ENCODE measurements at regions not wholly inside any gene's neighbourhood (a gene's known extent, or its start where the extent isn't known, plus 50 kb on each side); places are given as distances from the start of the nearest gene placed in this dataset.

DNA sequence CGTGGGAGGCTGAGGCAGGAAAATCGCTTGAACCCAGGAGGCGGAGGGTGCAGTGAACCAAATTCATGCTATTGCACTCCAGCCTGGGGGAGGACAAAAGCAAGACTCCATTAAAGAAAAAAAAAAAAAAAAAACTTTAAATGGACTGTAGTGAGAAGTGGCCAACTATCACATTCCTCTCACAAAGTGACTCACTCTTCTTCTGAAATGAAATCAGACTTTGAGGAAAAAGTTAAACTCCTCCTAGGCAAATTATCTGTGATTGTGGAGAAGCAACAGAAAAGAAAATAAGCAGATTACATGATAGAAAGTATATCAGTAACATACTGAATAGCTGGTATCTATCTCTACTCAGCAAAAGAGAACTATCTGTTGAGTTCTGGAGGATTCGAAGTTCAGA, 234.3 kb upstream of the PHF14 start (continued):
- TF ChIP-seq, protein P1, sequence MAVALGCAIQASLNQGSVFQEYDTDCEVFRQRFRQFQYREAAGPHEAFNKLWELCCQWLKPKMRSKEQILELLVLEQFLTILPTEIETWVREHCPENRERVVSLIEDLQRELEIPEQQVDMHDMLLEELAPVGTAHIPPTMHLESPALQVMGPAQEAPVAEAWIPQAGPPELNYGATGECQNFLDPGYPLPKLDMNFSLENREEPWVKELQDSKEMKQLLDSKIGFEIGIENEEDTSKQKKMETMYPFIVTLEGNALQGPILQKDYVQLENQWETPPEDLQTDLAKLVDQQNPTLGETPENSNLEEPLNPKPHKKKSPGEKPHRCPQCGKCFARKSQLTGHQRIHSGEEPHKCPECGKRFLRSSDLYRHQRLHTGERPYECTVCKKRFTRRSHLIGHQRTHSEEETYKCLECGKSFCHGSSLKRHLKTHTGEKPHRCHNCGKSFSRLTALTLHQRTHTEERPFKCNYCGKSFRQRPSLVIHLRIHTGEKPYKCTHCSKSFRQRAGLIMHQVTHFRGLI (tag by site-specific recombination; IDR thresholded peaks at IDR 0.05), result no peak
- TF ChIP-seq OVOL3 (tag by site-specific recombination; IDR thresholded peaks at IDR 0.05), result no peak
- no peak for TF ChIP-seq ZNF37A (tag by site-specific recombination; IDR thresholded peaks at IDR 0.05)
- no peak for TF ChIP-seq MEIS1 (CRISPR knock-in tag; IDR thresholded peaks at IDR 0.05; ENCODE audit: borderline replicate concordance)
- no peak for TF ChIP-seq ZNF48 (tag by site-specific recombination; IDR thresholded peaks at IDR 0.05)
- TF ChIP-seq, protein P2, sequence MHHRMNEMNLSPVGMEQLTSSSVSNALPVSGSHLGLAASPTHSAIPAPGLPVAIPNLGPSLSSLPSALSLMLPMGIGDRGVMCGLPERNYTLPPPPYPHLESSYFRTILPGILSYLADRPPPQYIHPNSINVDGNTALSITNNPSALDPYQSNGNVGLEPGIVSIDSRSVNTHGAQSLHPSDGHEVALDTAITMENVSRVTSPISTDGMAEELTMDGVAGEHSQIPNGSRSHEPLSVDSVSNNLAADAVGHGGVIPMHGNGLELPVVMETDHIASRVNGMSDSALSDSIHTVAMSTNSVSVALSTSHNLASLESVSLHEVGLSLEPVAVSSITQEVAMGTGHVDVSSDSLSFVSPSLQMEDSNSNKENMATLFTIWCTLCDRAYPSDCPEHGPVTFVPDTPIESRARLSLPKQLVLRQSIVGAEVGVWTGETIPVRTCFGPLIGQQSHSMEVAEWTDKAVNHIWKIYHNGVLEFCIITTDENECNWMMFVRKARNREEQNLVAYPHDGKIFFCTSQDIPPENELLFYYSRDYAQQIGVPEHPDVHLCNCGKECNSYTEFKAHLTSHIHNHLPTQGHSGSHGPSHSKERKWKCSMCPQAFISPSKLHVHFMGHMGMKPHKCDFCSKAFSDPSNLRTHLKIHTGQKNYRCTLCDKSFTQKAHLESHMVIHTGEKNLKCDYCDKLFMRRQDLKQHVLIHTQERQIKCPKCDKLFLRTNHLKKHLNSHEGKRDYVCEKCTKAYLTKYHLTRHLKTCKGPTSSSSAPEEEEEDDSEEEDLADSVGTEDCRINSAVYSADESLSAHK (tag by site-specific recombination; IDR thresholded peaks at IDR 0.05), result no peak
- no peak for TF ChIP-seq ZNF324 (tag by site-specific recombination; IDR thresholded peaks at IDR 0.05)
- TF ChIP-seq, protein P3, sequence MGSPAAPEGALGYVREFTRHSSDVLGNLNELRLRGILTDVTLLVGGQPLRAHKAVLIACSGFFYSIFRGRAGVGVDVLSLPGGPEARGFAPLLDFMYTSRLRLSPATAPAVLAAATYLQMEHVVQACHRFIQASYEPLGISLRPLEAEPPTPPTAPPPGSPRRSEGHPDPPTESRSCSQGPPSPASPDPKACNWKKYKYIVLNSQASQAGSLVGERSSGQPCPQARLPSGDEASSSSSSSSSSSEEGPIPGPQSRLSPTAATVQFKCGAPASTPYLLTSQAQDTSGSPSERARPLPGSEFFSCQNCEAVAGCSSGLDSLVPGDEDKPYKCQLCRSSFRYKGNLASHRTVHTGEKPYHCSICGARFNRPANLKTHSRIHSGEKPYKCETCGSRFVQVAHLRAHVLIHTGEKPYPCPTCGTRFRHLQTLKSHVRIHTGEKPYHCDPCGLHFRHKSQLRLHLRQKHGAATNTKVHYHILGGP (tag by site-specific recombination; IDR thresholded peaks at IDR 0.05), result no peak

GRCh38 chr7:10740805-10741204, 232.9 kb upstream of the PHF14 start:
- Histone ChIP-seq H3K9me3 (ENCODE audit: control insufficient read depth, insufficient read depth, low read depth, low read length) (no peaks in the 10 kb centered on the region), H3K4me1 (ENCODE audit: control insufficient read depth, insufficient read depth, low read length) (no peaks in the 10 kb centered on the region), H3K4me3 (ENCODE audit: low read depth, low read length) (no peak overlapping the region), H3K27ac (ENCODE audit: extremely low read depth, low read depth, low read length) (no peak overlapping the region), H3K36me3 (ENCODE audit: control insufficient read depth in 2 of 2, insufficient read depth in 1 of 2, low read length in 2 of 2) (no peaks in the 10 kb centered on the region)
- ChIA-PET POLR2A (no interaction called here), CTCF (no interaction called here)
- TF ChIP-seq ZNF16 (tag by site-specific recombination; IDR thresholded peaks at IDR 0.05; ENCODE audit: low read depth) (no peak), WT1 (tag by site-specific recombination; IDR thresholded peaks at IDR 0.05) (no peak), ZNF510 (tag by site-specific recombination; IDR thresholded peaks at IDR 0.05; ENCODE audit: insufficient replicate concordance) (no peak), ZNF596 (tag by site-specific recombination; IDR thresholded peaks at IDR 0.05) (no peak), ZNF362 (tag by site-specific recombination; IDR thresholded peaks at IDR 0.05) (no peak), ZNF791 (tag by site-specific recombination; IDR thresholded peaks at IDR 0.05) (no peak), ZNF560 (tag by site-specific recombination; IDR thresholded peaks at IDR 0.05; ENCODE audit: borderline replicate concordance) (no peak), ZNF830 (tag by site-specific recombination; IDR thresholded peaks at IDR 0.05; ENCODE audit: low read depth) (no peak), ZNF132 (tag by site-specific recombination; IDR thresholded peaks at IDR 0.05; ENCODE audit: borderline replicate concordance) (no peak), ZNF19 (tag by site-specific recombination; IDR thresholded peaks at IDR 0.05; ENCODE audit: low read depth) (no peak), EGR2 (tag by site-specific recombination; IDR thresholded peaks at IDR 0.05; ENCODE audit: low read depth) (no peak), PATZ1 (tag by site-specific recombination; IDR thresholded peaks at IDR 0.05) (no peak), ZBTB7A (tag by site-specific recombination; IDR thresholded peaks at IDR 0.05; ENCODE audit: low read depth) (no peak), ZNF146 (tag by site-specific recombination; IDR thresholded peaks at IDR 0.05) (no peak), MYNN (tag by site-specific recombination; IDR thresholded peaks at IDR 0.05; ENCODE audit: borderline replicate concordance) (no peak)
- TF ChIP-seq, protein P4, sequence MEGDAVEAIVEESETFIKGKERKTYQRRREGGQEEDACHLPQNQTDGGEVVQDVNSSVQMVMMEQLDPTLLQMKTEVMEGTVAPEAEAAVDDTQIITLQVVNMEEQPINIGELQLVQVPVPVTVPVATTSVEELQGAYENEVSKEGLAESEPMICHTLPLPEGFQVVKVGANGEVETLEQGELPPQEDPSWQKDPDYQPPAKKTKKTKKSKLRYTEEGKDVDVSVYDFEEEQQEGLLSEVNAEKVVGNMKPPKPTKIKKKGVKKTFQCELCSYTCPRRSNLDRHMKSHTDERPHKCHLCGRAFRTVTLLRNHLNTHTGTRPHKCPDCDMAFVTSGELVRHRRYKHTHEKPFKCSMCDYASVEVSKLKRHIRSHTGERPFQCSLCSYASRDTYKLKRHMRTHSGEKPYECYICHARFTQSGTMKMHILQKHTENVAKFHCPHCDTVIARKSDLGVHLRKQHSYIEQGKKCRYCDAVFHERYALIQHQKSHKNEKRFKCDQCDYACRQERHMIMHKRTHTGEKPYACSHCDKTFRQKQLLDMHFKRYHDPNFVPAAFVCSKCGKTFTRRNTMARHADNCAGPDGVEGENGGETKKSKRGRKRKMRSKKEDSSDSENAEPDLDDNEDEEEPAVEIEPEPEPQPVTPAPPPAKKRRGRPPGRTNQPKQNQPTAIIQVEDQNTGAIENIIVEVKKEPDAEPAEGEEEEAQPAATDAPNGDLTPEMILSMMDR (tag by site-specific recombination; IDR thresholded peaks at IDR 0.05), result no peak
- TF ChIP-seq, protein P5, sequence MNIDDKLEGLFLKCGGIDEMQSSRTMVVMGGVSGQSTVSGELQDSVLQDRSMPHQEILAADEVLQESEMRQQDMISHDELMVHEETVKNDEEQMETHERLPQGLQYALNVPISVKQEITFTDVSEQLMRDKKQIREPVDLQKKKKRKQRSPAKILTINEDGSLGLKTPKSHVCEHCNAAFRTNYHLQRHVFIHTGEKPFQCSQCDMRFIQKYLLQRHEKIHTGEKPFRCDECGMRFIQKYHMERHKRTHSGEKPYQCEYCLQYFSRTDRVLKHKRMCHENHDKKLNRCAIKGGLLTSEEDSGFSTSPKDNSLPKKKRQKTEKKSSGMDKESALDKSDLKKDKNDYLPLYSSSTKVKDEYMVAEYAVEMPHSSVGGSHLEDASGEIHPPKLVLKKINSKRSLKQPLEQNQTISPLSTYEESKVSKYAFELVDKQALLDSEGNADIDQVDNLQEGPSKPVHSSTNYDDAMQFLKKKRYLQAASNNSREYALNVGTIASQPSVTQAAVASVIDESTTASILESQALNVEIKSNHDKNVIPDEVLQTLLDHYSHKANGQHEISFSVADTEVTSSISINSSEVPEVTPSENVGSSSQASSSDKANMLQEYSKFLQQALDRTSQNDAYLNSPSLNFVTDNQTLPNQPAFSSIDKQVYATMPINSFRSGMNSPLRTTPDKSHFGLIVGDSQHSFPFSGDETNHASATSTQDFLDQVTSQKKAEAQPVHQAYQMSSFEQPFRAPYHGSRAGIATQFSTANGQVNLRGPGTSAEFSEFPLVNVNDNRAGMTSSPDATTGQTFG (tag by site-specific recombination; IDR thresholded peaks at IDR 0.05; ENCODE audit: borderline replicate concordance), result no peak

All from HEK293 (cell line).